ENCODE measurements at regions not wholly inside any gene's neighbourhood (a gene's known extent, or its start where the extent isn't known, plus 50 kb on each side); places are given as distances from the start of the nearest gene placed in this dataset.

GRCh38 chr2:150872756-150873395, 385.4 kb upstream of the RND3 start:
- no peak overlapping the region for H3K27ac ChIP-seq
- intact Hi-C loops (cut with DNase I; ENCODE audit: low total_unique reads): no loop called here
- TF ChIP-seq CTCF (IDR thresholded peaks at IDR 0.05): no peak
- no peak for TF ChIP-seq POLR2A (IDR thresholded peaks at IDR 0.05)

GRCh38 chr2:150866431-150866830, 379.0 kb upstream of the RND3 start:
- H3K36me3 ChIP-seq: no peaks in the 10 kb centered on the region
- intact Hi-C loops (cut with DNase I; ENCODE audit: low total_unique reads): no loop called here

More at GRCh38 chr2:150872756-150873395, 385.4 kb upstream of the RND3 start:
- DNase-seq: no peak
- Histone ChIP-seq H3K27me3 (no peaks in the 10 kb centered on the region), H3K36me3 (no peaks in the 10 kb centered on the region), H3K9me3 (no peaks in the 10 kb centered on the region), H3K4me1 (no peaks in the 10 kb centered on the region), H3K4me3 (no peak overlapping the region)

GRCh38 chr2:150863691-150864090, 376.2 kb upstream of the RND3 start:
- intact Hi-C loops (cut with DNase I; ENCODE audit: low total_unique reads): no loop called here
- no peak for TF ChIP-seq POLR2A (IDR thresholded peaks at IDR 0.05)
- no peak for TF ChIP-seq CTCF (IDR thresholded peaks at IDR 0.05)

More at GRCh38 chr2:150866431-150866830, 379.0 kb upstream of the RND3 start:
- no peaks in the 10 kb centered on the region for H3K4me1 ChIP-seq
- H3K4me3 ChIP-seq: no peak overlapping the region
- no peak overlapping the region for H3K27ac ChIP-seq
- H3K27me3 ChIP-seq: no peaks in the 10 kb centered on the region
- TF ChIP-seq POLR2A (IDR thresholded peaks at IDR 0.05): no peak
- H3K9me3 ChIP-seq: no peaks in the 10 kb centered on the region
- no peak for DNase-seq

GRCh38 chr2:150860301-150860700, 372.8 kb upstream of the RND3 start:
- no peak for DNase-seq
- H3K9me3 ChIP-seq: no peaks in the 10 kb centered on the region
- H3K36me3 ChIP-seq: no peaks in the 10 kb centered on the region
- no peaks in the 10 kb centered on the region for H3K4me1 ChIP-seq
- TF ChIP-seq POLR2A (IDR thresholded peaks at IDR 0.05) (no peak), CTCF (IDR thresholded peaks at IDR 0.05) (no peak)
- no peaks in the 10 kb centered on the region for H3K27me3 ChIP-seq
- H3K27ac ChIP-seq: no peak overlapping the region
- H3K4me3 ChIP-seq: no peak overlapping the region
- intact Hi-C loops (cut with DNase I; ENCODE audit: low total_unique reads): no loop called here

More at GRCh38 chr2:150863691-150864090, 376.2 kb upstream of the RND3 start:
- Histone ChIP-seq H3K27me3 (no peaks in the 10 kb centered on the region), H3K27ac (no peak overlapping the region), H3K4me3 (no peak overlapping the region), H3K4me1 (no peaks in the 10 kb centered on the region), H3K9me3 (no peaks in the 10 kb centered on the region), H3K36me3 (no peaks in the 10 kb centered on the region)
- DNase-seq: no peak

GRCh38 chr2:150859877-150860276, 372.4 kb upstream of the RND3 start:
- TF ChIP-seq CTCF (IDR thresholded peaks at IDR 0.05) (no peak), POLR2A (IDR thresholded peaks at IDR 0.05) (no peak)
- Histone ChIP-seq H3K4me1 (no peaks in the 10 kb centered on the region), H3K4me3 (no peak overlapping the region), H3K36me3 (no peaks in the 10 kb centered on the region), H3K27me3 (no peaks in the 10 kb centered on the region), H3K27ac (no peak overlapping the region), H3K9me3 (no peaks in the 10 kb centered on the region)
- no peak for DNase-seq
- intact Hi-C loops (cut with DNase I; ENCODE audit: low total_unique reads): no loop called here

GRCh38 chr2:150859162-150859561, 371.7 kb upstream of the RND3 start:
- Histone ChIP-seq H3K27me3 (no peaks in the 10 kb centered on the region), H3K9me3 (no peaks in the 10 kb centered on the region), H3K36me3 (no peaks in the 10 kb centered on the region), H3K27ac (no peak overlapping the region), H3K4me1 (no peaks in the 10 kb centered on the region), H3K4me3 (no peak overlapping the region)
- no peak for DNase-seq
- intact Hi-C loops (cut with DNase I; ENCODE audit: low total_unique reads): no loop called here
- TF ChIP-seq POLR2A (IDR thresholded peaks at IDR 0.05) (no peak), CTCF (IDR thresholded peaks at IDR 0.05) (no peak)
